GM12878 (cell line): ENCODE measurements at regions not wholly inside any gene's neighbourhood (a gene's known extent, or its start where the extent isn't known, plus 50 kb on each side); places are given as distances from the start of the nearest gene placed in this dataset.

ENCODE experiments used
- ATAC-seq: fragments of 200-7000 bp; cut with Tn5 transposase; 3 replicates; pipeline ENCODE4 v1.9.1; 2020; ENCODE audit warnings: mild to moderate bottlenecking, moderate library complexity
- BruUV-seq: library from RNA; stranded (reverse); fragments of 400-500 nt; replicated peaks from 2 replicates; lab custom pipeline; 2021; lab: Mats Ljungman, UMichigan
- CTCF ChIA-PET: fragments of 300-600 bp; sonication (Branson Sonifier 250); formaldehyde crosslinking; extraction: SDS; loops from one replicate; lab custom pipeline; 2021; ENCODE audit warnings: inconsistent platforms; lab: Yijun Ruan, JAX
- POLR2A ChIA-PET: fragments of 350-600 bp; formaldehyde crosslinking; extraction: SDS; loops from one replicate; lab custom pipeline; 2021; ENCODE audit warnings: inconsistent platforms; lab: Charles Lee
- RAD21 ChIA-PET: fragments of 300-600 bp; sonication (Branson Sonifier 250); formaldehyde crosslinking; loops from one replicate; lab custom pipeline; 2023; ENCODE audit warnings: antibody characterized with exemption; ENCODE audit not compliant: unreplicated experiment; lab: Charles Lee
- SMC1A ChIA-PET: fragments of 300-600 bp; sonication (Branson Sonifier 250); formaldehyde crosslinking; loops from one replicate; lab custom pipeline; 2023; ENCODE audit not compliant: unreplicated experiment, uncharacterized antibody; lab: Charles Lee
- DNase-seq: peaks from one replicate; pipeline ENCODE4 v3.0.0-alpha.2; 2011; ENCODE audit warnings: low read depth, low spot score
- FAIRE-seq: peaks from 3 replicates; lab custom pipeline; 2011; peaks lifted over from hg19 to GRCh38; lab: Jason Lieb, UNC
- H2AFZ ChIP-seq: 2 replicates; pipeline ENCODE4 v1.6.0; 2011; ENCODE audit warnings: low read depth, low read length, control low read depth; ENCODE audit not compliant: control insufficient read depth
- H3K27ac ChIP-seq: 2 replicates; pipeline ENCODE4 v1.5.1; 2011; ENCODE audit warnings: control low read depth; ENCODE audit not compliant: control insufficient read depth, insufficient read depth
- H3K27me3 ChIP-seq, 2 experiments: replicated peaks in 1 of 2; 2 replicates each; pipeline versions ENCODE4 v1.6.0 to v1.6.1; 2011; ENCODE audit warnings: low read length in 1 of 2; ENCODE audit not compliant: control insufficient read depth in 2 of 2, insufficient read depth in 2 of 2
- H3K36me3 ChIP-seq, 2 experiments: 2 replicates each; pipeline ENCODE4 v1.5.1; 2011; ENCODE audit warnings: low read length in 1 of 2; ENCODE audit not compliant: control insufficient read depth in 2 of 2, insufficient read depth in 2 of 2
- H3K4me1 ChIP-seq: 2 replicates; pipeline ENCODE4 v1.6.1; 2011; ENCODE audit warnings: mild to moderate bottlenecking, low read length, moderate library complexity, mixed read lengths; ENCODE audit not compliant: control insufficient read depth, insufficient read depth
- H3K4me2 ChIP-seq: 2 replicates; pipeline ENCODE4 v1.6.0; 2011; ENCODE audit warnings: control low read depth; ENCODE audit not compliant: control insufficient read depth, insufficient read depth
- H3K4me3 ChIP-seq: fragments of 200-600 bp; sonication (generic); 2 replicates; pipeline ENCODE4 v1.5.1; 2016
- H3K79me2 ChIP-seq: 2 replicates; pipeline ENCODE4 v1.6.0; 2011; ENCODE audit warnings: low read length; ENCODE audit not compliant: control insufficient read depth, insufficient read depth
- H3K9ac ChIP-seq: 2 replicates; pipeline ENCODE4 v1.8.0; 2011; ENCODE audit warnings: low read length, control low read depth, mixed read lengths; ENCODE audit not compliant: control insufficient read depth, insufficient read depth
- H3K9me3 ChIP-seq: replicated peaks from 3 replicates; pipeline ENCODE4 v1.5.1; 2011; ENCODE audit warnings: mild to moderate bottlenecking, low read length; ENCODE audit not compliant: control insufficient read depth, insufficient read depth
- H4K20me1 ChIP-seq: 2 replicates; pipeline ENCODE4 v1.6.0; 2011; ENCODE audit not compliant: control insufficient read depth, insufficient read depth
- ESRRA ChIP-seq: IDR thresholded peaks from 2 replicates; pipeline ENCODE4 v1.6.1; 2012; ENCODE audit warnings: mild to moderate bottlenecking, low read length, improper control_type of control experiment
- FOXM1 ChIP-seq: IDR thresholded peaks from 2 replicates; pipeline ENCODE4 v1.6.1; 2012; ENCODE audit warnings: low read depth, mild to moderate bottlenecking, inconsistent platforms, low read length, moderate library complexity
- IKZF2 ChIP-seq, 2 experiments: fragments of 450-650 bp; IDR thresholded peaks; 2 replicates each; pipeline ENCODE4 v1.6.1; 2017; ENCODE audit warnings: mild to moderate bottlenecking in 2 of 2, moderate library complexity in 2 of 2
- IRF5 ChIP-seq: fragments of 450-650 bp; IDR thresholded peaks from 2 replicates; pipeline ENCODE4 v1.6.1; 2017; ENCODE audit warnings: borderline replicate concordance
- NRF1 ChIP-seq: conservative IDR thresholded peaks from 2 replicates; pipeline ENCODE4 v1.6.1; 2011; ENCODE audit warnings: mild to moderate bottlenecking, low read depth, low read length, improper control_type of control experiment
- PML ChIP-seq: IDR thresholded peaks from 2 replicates; pipeline ENCODE4 v1.6.1; 2012; ENCODE audit warnings: low read length, inconsistent platforms
- PRDM15 ChIP-seq: fragments of 450-650 bp; formaldehyde crosslinking; IDR thresholded peaks from 2 replicates; pipeline ENCODE4 v1.4.0; 2020; ENCODE audit warnings: mild to moderate bottlenecking, moderate library complexity
- SREBF1 ChIP-seq: IDR thresholded peaks from 2 replicates; pipeline ENCODE4 v1.6.1; 2012; ENCODE audit warnings: mild to moderate bottlenecking, low read length
- ZBTB33 ChIP-seq: fragments of 450-650 bp; IDR thresholded peaks from 2 replicates; pipeline ENCODE4 v1.6.1; 2017; ENCODE audit warnings: mild to moderate bottlenecking
- ZNF207 ChIP-seq: fragments of 450-650 bp; IDR thresholded peaks from 2 replicates; pipeline ENCODE4 v1.6.1; 2014; ENCODE audit warnings: antibody characterized with exemption, mild to moderate bottlenecking, borderline replicate concordance
- ZNF687 ChIP-seq: fragments of 450-650 bp; IDR thresholded peaks from 2 replicates; pipeline ENCODE4 v1.6.1; 2017; ENCODE audit warnings: mild to moderate bottlenecking, moderate library complexity
- WGBS: methylation state at CpG from one replicate; pipeline ENCODE4 v1.1.6; 2016; ENCODE audit warnings: low lambda C conversion rate; ENCODE audit not compliant: insufficient replicate concordance, insufficient coverage; ENCODE audit errors: missing lambda C conversion rate; 5-methylcytosine and 5-hydroxymethylcytosine counted together
- in situ Hi-C: fragments of 300-500 bp; cut with MboI; formaldehyde crosslinking; loops from 9 replicates; pipeline ENCODE4 v1.14.3; 2018; ENCODE audit warnings: mixed read lengths
- intact Hi-C: fragments of 100-400 bp; cut with micrococcal nuclease; formaldehyde crosslinking; loops from one replicate; pipeline ENCODE4 v1.14.2; 2022; ENCODE audit not compliant: unreplicated experiment

GRCh38 chr12:3416159-3416558 lies 74.8 kb upstream of the PRMT8 start:
- H3K36me3 ChIP-seq: no peaks in the 10 kb centered on the region
- no peaks in the 10 kb centered on the region for H3K79me2 ChIP-seq
- H3K9me3 ChIP-seq: no peaks in the 10 kb centered on the region
- no peak overlapping the region for H2AFZ ChIP-seq
- no peak for ATAC-seq
- intact Hi-C loops: no loop called here
- ChIA-PET POLR2A (no interaction called here), SMC1A (no interaction called here), RAD21 (no interaction called here), CTCF (no interaction called here)
- in situ Hi-C loops: no loop called here
- no peaks in the 10 kb centered on the region for H3K4me1 ChIP-seq
- H3K27me3 ChIP-seq: no peaks in the 10 kb centered on the region
- no peak overlapping the region for H3K4me2 ChIP-seq
- no peaks in the 10 kb centered on the region for H4K20me1 ChIP-seq
- no peak overlapping the region for H3K27ac ChIP-seq
- no peak for DNase-seq
- no peak overlapping the region for H3K4me3 ChIP-seq
- BruUV-seq: no TSS peak
- 6% methylated on average over 1 of the region's 1 CpG for WGBS
- no peak for FAIRE-seq
- H3K9ac ChIP-seq: no peak overlapping the region
- no peak for TF ChIP-seq IKZF2 (IDR thresholded peaks at IDR 0.05)
- no peak for TF ChIP-seq NRF1
- TF ChIP-seq IRF5: no peak
- TF ChIP-seq FOXM1: no peak
- no peak for TF ChIP-seq ZNF687
- TF ChIP-seq ZBTB33: no peak
- no peak for TF ChIP-seq PML
- TF ChIP-seq ESRRA: no peak
- no peak for TF ChIP-seq PRDM15 (CRISPR knock-in tag)
- TF ChIP-seq ZNF207: no peak
- TF ChIP-seq SREBF1: no peak
